SK-N-SH (cell line): ENCODE measurements at regions not wholly inside any gene's neighbourhood (a gene's known extent, or its start where the extent isn't known, plus 50 kb on each side); places are given as distances from the start of the nearest gene placed in this dataset.

Experiments used
- CTCF ChIA-PET: fragments of 300-600, 350-600 bp; formaldehyde crosslinking; extraction: SDS; loops from one replicate; lab custom pipeline; 2021; lab: Yijun Ruan, JAX
- POLR2A ChIA-PET: fragments of 350-600 bp; sonication (Branson Sonifier 250); formaldehyde crosslinking; extraction: SDS; loops from one replicate; lab custom pipeline; 2020; ENCODE audit warnings: antibody characterized with exemption, inconsistent platforms; lab: Yijun Ruan, JAX
- DNase-seq: peaks from one replicate; pipeline ENCODE4 v3.0.0; 2012
- H2AFZ ChIP-seq: fragments of 200-600 bp; sonication (generic); 2 replicates; pipeline ENCODE4 v1.8.1; 2016; ENCODE audit warnings: antibody characterized with exemption, mild to moderate bottlenecking, low read depth
- H3F3A ChIP-seq: fragments of 200-600 bp; sonication (generic); replicated peaks from 2 replicates; pipeline ENCODE3; 2016; ENCODE audit warnings: antibody characterized with exemption, mild to moderate bottlenecking; ENCODE audit not compliant: insufficient read depth
- H3K27ac ChIP-seq, 2 experiments: fragments of 200-500 bp in 1 of 2; fragments of 200-600 bp in 1 of 2; sonication (Bioruptor generic) in 1 of 2; sonication (generic), shearing (Covaris generic) in 1 of 2; 2 replicates each; pipeline versions ENCODE4 v1.5.1 to v1.6.1; 2014 to 2016; ENCODE audit warnings: low read depth in 2 of 2, inconsistent platforms in 1 of 2, low read length in 1 of 2, mild to moderate bottlenecking in 1 of 2, mixed read lengths in 1 of 2
- H3K27me3 ChIP-seq: fragments of 200-600 bp; sonication (generic), shearing (Covaris generic); 2 replicates; pipeline ENCODE4 v1.6.1; 2016; ENCODE audit warnings: mixed run types; ENCODE audit not compliant: insufficient read depth
- H3K36me3 ChIP-seq, 2 experiments: fragments of 200-500 bp in 1 of 2; fragments of 200-600 bp in 1 of 2; sonication (Bioruptor generic) in 1 of 2; sonication (generic) in 1 of 2; replicated peaks in 1 of 2; 2 replicates each; pipeline versions ENCODE3 to v1.5.1; 2014 to 2016; ENCODE audit warnings: low read length in 1 of 2, mild to moderate bottlenecking in 1 of 2; ENCODE audit not compliant: insufficient read depth in 2 of 2, control insufficient read depth in 1 of 2
- H3K4me1 ChIP-seq, 2 experiments: fragments of 200-500 bp in 1 of 2; fragments of 200-600 bp in 1 of 2; sonication (Bioruptor generic) in 1 of 2; sonication (generic), shearing (Covaris generic) in 1 of 2; 2 replicates each; pipeline versions ENCODE4 v1.5.1 to v1.6.1; 2014 to 2016; ENCODE audit warnings: low read depth in 1 of 2, low read length in 1 of 2, mixed run types in 1 of 2; ENCODE audit not compliant: insufficient read depth in 2 of 2, control insufficient read depth in 1 of 2
- H3K4me2 ChIP-seq: fragments of 200-600 bp; sonication (generic), shearing (Covaris generic); 2 replicates; pipeline ENCODE4 v1.6.1; 2017; ENCODE audit warnings: mixed run types
- H3K4me3 ChIP-seq, 2 experiments: fragments of 200-500 bp in 1 of 2; fragments of 200-600 bp in 1 of 2; sonication (Bioruptor generic) in 1 of 2; sonication (generic), shearing (Covaris generic) in 1 of 2; 2 replicates each; pipeline versions ENCODE4 v1.5.1 to v1.8.1; 2014 to 2016; ENCODE audit warnings: low read depth in 2 of 2, inconsistent platforms in 1 of 2, low read length in 1 of 2, mild to moderate bottlenecking in 1 of 2, mixed read lengths in 1 of 2, moderate library complexity in 1 of 2
- H3K79me2 ChIP-seq: fragments of 200-600 bp; sonication (generic); 2 replicates; pipeline ENCODE4 v1.8.1; 2017; ENCODE audit warnings: mild to moderate bottlenecking; ENCODE audit not compliant: insufficient read depth
- H3K9ac ChIP-seq: fragments of 200-600 bp; sonication (generic); 2 replicates; pipeline ENCODE4 v1.6.1; 2017; ENCODE audit warnings: mixed run types
- H3K9me2 ChIP-seq: fragments of 200-600 bp; sonication (generic); 2 replicates; pipeline ENCODE4 v1.6.1; 2017; ENCODE audit warnings: mixed run types
- H3K9me3 ChIP-seq: fragments of 200-600 bp; sonication (generic); 2 replicates; pipeline ENCODE4 v1.6.1; 2017; ENCODE audit warnings: mixed run types, mild to moderate bottlenecking, moderate library complexity
- H4K20me1 ChIP-seq: fragments of 200-600 bp; sonication (generic); 2 replicates; pipeline ENCODE4 v1.6.1; 2017; ENCODE audit warnings: mild to moderate bottlenecking, mixed run types; ENCODE audit not compliant: insufficient read depth
- CHD2 ChIP-seq: fragments of 150-350 bp; IDR thresholded peaks from 2 replicates; pipeline ENCODE4 v1.6.1; 2018; ENCODE audit warnings: low read length; ENCODE audit not compliant: partially characterized antibody
- CTCF ChIP-seq: fragments of 200-600 bp; sonication (generic); IDR thresholded peaks from 2 replicates; pipeline ENCODE4 v1.6.1; 2017; ENCODE audit warnings: antibody characterized with exemption, mild to moderate bottlenecking, moderate library complexity
- FOXJ3 ChIP-seq: sonication (generic); formaldehyde crosslinking; IDR thresholded peaks from 2 replicates; pipeline ENCODE4 v1.5.1; 2020; ENCODE audit warnings: mild to moderate bottlenecking, missing genetic modification reagents
- FOXM1 ChIP-seq: IDR thresholded peaks from 2 replicates; pipeline ENCODE4 v1.4.0; 2012; ENCODE audit warnings: low read depth, mild to moderate bottlenecking
- GATA2 ChIP-seq: sonication (generic); formaldehyde crosslinking; IDR thresholded peaks from 2 replicates; pipeline ENCODE4 v1.5.0; 2020; ENCODE audit warnings: mild to moderate bottlenecking, missing genetic modification reagents
- IRF3 ChIP-seq: fragments of 150-350 bp; IDR thresholded peaks from 2 replicates; pipeline ENCODE4 v1.6.1; 2016; ENCODE audit warnings: mild to moderate bottlenecking, low read depth, low read length
- JUND ChIP-seq: IDR thresholded peaks from 2 replicates; pipeline ENCODE4 v1.4.0; 2012
- MAX ChIP-seq: IDR thresholded peaks from 2 replicates; pipeline ENCODE4 v1.4.0; 2012; ENCODE audit warnings: low read depth
- MEF2A ChIP-seq: IDR thresholded peaks from 2 replicates; pipeline ENCODE4 v1.4.0; 2012; ENCODE audit warnings: low read depth, borderline replicate concordance
- NRF1 ChIP-seq: IDR thresholded peaks from 2 replicates; pipeline ENCODE4 v1.6.1; 2012; ENCODE audit warnings: low read depth, mild to moderate bottlenecking, low read length
- POLR2AphosphoS5 ChIP-seq: IDR thresholded peaks from 2 replicates; pipeline ENCODE4 v1.6.1; 2012; ENCODE audit warnings: low read depth, low read length
- REST ChIP-seq: IDR thresholded peaks from 2 replicates; pipeline ENCODE4 v1.6.1; 2012; ENCODE audit warnings: mild to moderate bottlenecking, low read depth, low read length, moderate library complexity
- RFX5 ChIP-seq: IDR thresholded peaks from 2 replicates; pipeline ENCODE4 v1.6.1; 2012; ENCODE audit warnings: mild to moderate bottlenecking, improper control_type of control experiment, low read length
- RXRA ChIP-seq: IDR thresholded peaks from 2 replicates; pipeline ENCODE4 v1.4.0; 2012; ENCODE audit warnings: low read depth, mild to moderate bottlenecking, borderline replicate concordance
- SMC3 ChIP-seq: IDR thresholded peaks from 2 replicates; pipeline ENCODE4 v1.6.1; 2012; ENCODE audit warnings: low read depth, low read length, improper control_type of control experiment
- TCF12 ChIP-seq: IDR thresholded peaks from 2 replicates; pipeline ENCODE4 v1.4.0; 2012
- TEAD4 ChIP-seq: IDR thresholded peaks from 2 replicates; pipeline ENCODE4 v1.4.0; 2012; ENCODE audit warnings: mild to moderate bottlenecking, borderline replicate concordance; ENCODE audit not compliant: insufficient read depth
- USF2 ChIP-seq: fragments of 150-350 bp; IDR thresholded peaks from 2 replicates; pipeline ENCODE4 v1.6.1; 2017; ENCODE audit warnings: antibody characterized with exemption, low read length, low read depth, borderline replicate concordance
- YY1 ChIP-seq: IDR thresholded peaks from 2 replicates; pipeline ENCODE4 v1.4.0; 2012; ENCODE audit warnings: low read depth, mild to moderate bottlenecking
- WGBS: methylation state at CpG from one replicate; pipeline ENCODE4 v1.1.6; 2017; ENCODE audit warnings: low lambda C conversion rate; 5-methylcytosine and 5-hydroxymethylcytosine counted together

- no peak for TF ChIP-seq REST
Observed at GRCh38 chr11:11082646-11083045, 224.8 kb upstream of the ZBED5 start (continued).

GRCh38 chr11:11081776-11082175, 223.9 kb upstream of the ZBED5 start:
- CTCF ChIA-PET: interaction anchor here (1.6 kb wide), 1 partner anchor 21 kb away, joined by 3 read pairs; no protein-coding TSS in a partner anchor
- H3K4me2 ChIP-seq: no peak overlapping the region

More at GRCh38 chr11:11081776-11082175, 223.9 kb upstream of the ZBED5 start:
- H3K4me3 ChIP-seq: no peak overlapping the region
- no peaks in the 10 kb centered on the region; a peak in 1 of 4 replicates for H3K4me1 ChIP-seq
- no peaks in the 10 kb centered on the region for H3K9me3 ChIP-seq
- no peak for DNase-seq
- H3F3A ChIP-seq: no peaks in the 10 kb centered on the region
- H2AFZ ChIP-seq: no peak overlapping the region
- no peaks in the 10 kb centered on the region for H3K9me2 ChIP-seq
- H3K79me2 ChIP-seq: no peaks in the 10 kb centered on the region
- WGBS: 11% methylated on average over 4 of the region's 4 CpGs
- H3K9ac ChIP-seq: no peak overlapping the region
- H3K36me3 ChIP-seq: no peaks in the 10 kb centered on the region
- POLR2A ChIA-PET: no interaction called here
- no peak for TF ChIP-seq NRF1
- TF ChIP-seq RXRA: no peak
- TF ChIP-seq FOXM1: no peak
- TF ChIP-seq YY1: no peak
- no peak for TF ChIP-seq CTCF
- TF ChIP-seq REST: no peak
- no peak for TF ChIP-seq RFX5
- no peak for TF ChIP-seq TCF12
- TF ChIP-seq GATA2 (CRISPR knock-in tag): no peak
- no peak for TF ChIP-seq MAX
- no peak for TF ChIP-seq CHD2
- TF ChIP-seq MEF2A: no peak
- no peak for TF ChIP-seq IRF3
- TF ChIP-seq SMC3: no peak
- no peak for TF ChIP-seq FOXJ3 (CRISPR knock-in tag)
- no peak for TF ChIP-seq TEAD4
- no peak for TF ChIP-seq POLR2AphosphoS5
- no peak for TF ChIP-seq JUND
- no peak for TF ChIP-seq USF2
- no peak overlapping the region for H3K27ac ChIP-seq
- no peaks in the 10 kb centered on the region for H4K20me1 ChIP-seq
- H3K27me3 ChIP-seq: no peaks in the 10 kb centered on the region; the same call in 1 of the 2 replicates
